HG03045 (cell line): ENCODE measurements at regions not wholly inside any gene's neighbourhood (a gene's known extent, or its start where the extent isn't known, plus 50 kb on each side); places are given as distances from the start of the nearest gene placed in this dataset.
"Not testable (repeated sequence)": the region's sequence is repeated elsewhere in the genome, so short reads cannot be mapped to it uniquely, and the experiment has no call there.

Experiments used
- ATAC-seq: cut with Tn5 transposase; IDR thresholded peaks from one replicate; pipeline ENCODE4 v1.9.1; 2021; ENCODE audit warnings: mild to moderate bottlenecking, moderate library complexity; ENCODE audit not compliant: unreplicated experiment

DNA sequence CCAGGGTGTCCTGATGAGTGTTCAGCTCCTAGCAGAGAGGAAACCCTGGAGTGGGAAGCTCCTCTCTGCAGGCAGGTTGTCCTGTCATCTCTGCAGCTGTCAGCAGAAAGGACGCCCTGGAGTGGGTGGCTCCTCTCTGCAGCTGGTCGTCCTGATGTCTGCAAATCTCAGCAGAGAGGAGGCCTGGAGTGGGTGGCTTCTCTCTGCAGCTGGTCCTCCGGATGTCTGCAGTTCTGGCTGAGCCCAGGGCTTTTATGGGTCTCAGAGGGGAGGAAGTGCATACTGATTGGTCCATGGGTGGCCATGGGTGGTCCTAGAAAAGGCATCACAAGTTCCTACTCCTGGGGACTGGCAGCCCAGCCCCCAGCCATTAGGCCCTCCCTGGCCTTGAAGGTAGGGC, 102.6 kb upstream of the BNIP2 start:
- no peak for ATAC-seq

DNA sequence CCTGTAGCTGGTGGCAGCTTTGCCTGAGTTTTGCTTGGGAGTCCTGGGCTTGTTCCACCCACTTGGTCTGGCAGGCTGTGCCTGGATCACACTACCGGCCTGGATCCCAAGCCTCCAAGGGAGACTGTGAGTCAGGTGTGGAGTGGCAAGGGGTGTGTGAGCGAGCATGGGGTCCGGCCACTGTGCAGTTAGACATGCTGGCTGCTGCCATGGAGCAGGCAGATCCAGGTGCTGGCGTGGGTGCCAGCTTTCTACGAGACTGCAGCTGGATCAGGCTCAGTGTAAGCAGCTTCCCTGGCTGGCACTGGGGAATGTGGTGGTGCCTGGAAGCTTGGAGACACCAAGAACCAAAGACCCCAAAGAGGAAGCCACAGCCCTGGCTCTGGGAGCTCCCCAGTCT, 102.0 kb upstream of the BNIP2 start:
- no peak for ATAC-seq

DNA sequence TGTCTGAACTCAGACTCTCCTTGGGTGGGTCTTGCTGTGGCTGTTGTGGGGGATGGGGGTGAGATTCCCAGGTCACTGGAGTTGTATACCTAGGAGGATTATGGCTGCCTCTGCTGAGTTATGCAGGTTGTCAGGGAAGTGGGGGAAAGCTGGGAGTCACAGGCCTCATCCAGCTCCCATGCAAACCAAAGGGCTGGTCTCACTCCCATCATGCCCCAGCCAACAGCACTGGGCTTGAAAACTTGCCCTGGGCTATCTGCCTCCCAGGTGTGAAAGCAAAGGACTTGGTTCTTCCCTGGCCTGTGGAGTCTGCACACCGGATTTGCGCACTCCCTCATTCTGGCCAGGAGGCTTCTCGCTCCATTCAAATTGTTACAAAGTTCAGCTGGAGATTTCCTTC, 97.3 kb upstream of the BNIP2 start:
- not testable (repeated sequence) for ATAC-seq

DNA sequence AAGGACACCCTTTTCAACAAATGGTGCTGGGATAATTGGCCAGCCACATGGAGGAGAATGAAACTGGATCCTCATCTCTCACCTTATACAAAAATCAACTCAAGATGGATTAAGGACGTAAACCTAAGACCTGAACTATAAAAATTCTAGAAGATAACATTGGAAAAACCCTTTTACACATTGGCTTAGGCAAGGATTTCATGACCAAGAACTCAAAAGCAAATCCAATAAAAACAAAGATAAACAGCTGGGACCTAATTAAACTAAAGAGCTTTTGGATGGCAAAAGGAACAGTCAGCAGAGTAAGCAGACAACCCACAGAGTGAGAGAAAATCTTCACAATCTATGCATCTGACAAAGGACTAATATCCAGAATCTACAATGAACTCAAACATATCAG, 96.9 kb upstream of the BNIP2 start:
- not testable (repeated sequence) for ATAC-seq

DNA sequence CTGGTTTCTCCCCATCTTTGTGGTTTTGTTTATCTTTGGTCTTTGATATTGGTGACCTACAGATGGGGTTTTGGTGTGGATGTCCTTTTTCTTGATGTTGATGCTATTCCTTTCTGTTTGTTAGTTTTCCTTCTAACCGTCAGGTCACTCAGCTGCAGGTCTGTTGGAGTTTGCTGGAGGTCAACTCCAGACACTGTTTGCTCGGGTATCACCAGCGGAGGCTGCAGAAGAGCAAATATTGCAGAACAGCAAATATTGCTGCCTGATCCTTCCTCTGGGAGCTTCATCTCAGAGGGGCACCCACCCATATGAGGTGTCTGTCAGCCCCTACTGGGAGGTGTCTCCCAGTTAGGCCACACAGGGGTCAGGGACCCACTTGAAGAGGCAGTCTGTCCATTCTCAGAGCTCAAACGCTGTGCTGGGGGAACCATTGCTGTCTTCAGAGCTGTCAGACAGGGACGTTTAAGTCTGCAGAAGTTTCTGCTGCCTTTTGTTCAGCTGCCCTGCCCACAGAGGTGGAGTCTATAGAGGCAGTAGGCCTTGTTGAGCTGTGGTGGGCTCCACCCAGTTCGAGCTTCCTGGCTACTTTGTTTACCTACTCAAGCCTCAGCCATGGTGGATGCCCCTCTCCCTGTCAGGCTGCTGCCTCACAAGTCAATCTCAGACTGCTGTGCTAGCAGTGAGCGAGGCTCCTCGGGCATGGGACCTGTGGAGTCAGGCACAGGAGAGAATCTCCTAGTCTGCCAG, 94.8 kb upstream of the BNIP2 start:
- ATAC-seq = not testable (repeated sequence)

DNA sequence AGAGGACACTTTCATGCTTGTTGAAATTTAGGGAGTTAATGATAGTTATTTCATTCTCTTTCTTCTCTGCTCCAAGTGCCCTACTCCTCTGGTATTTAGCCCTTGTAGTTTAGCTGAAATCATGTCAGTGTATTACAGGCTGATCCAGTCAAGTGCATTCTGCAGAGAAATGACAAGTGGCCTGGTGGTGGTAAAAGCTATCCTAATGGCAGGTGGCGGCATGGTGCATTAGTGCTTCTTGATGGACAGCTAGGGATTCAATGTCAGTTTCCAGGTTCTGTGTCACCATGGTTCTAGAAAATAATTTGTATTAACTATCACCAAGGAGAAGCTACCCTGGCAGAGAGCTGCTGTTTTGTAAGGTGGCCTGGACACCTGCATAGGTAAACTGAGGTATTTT, 90.0 kb upstream of the BNIP2 start:
- no peak for ATAC-seq

DNA sequence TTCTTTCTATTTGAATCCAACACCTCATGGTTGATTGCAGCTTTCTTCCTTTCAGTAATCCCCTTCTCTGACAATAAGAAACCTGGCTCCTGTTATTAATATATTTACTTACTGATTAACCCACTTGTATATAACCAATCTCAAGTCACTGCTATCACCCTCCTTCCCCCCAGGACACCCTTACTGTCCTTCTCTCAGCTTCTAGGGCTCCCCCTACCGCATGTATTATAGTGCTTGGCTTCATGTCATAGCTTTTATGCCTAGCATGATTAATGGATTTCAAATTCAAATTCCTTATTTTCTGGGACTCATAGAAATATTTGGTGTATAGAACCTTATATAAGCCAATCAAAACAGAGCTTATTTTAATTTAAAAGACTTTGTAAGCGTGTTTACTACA, 75.7 kb upstream of the BNIP2 start:
- ATAC-seq = no peak

DNA sequence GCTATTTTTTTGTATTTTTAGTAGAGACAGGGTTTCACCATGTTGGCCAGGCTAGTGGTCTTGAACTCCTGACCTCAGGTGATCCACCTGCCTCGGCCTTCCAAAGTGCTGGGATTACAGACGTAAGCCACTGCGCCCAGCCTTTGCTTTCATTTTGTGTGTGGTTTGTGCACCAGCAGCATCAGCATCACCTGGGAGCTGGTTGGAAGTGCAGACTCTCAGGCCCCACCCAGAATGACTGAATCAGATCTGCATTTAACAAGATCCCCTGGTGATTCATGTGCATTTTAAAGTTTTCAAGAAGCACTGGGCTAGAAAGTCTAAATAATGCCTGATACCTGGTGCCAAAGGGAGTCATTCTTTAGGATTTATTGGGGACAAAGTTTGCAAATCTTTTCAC, 73.4 kb upstream of the BNIP2 start:
- no peak for ATAC-seq

DNA sequence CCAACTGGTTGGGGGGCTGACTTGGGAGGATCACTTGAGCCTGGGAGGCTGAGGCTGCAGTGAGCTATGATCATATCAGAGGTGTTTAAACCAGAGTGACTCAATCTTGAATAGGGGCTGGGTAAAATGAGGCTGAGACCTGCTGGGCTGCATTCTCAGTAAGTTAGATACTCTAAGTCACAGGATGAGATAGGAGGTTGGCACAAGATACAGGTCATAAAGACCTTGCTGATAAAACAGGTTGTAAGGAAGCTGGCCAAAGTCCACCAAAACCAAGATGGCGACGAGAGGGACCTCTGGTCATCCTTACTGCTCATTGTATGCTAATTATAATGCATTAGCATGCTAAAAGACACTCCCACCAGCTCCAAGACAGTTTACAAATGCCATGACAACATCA, 71.1 kb upstream of the BNIP2 start:
- ATAC-seq = not testable (repeated sequence)

DNA sequence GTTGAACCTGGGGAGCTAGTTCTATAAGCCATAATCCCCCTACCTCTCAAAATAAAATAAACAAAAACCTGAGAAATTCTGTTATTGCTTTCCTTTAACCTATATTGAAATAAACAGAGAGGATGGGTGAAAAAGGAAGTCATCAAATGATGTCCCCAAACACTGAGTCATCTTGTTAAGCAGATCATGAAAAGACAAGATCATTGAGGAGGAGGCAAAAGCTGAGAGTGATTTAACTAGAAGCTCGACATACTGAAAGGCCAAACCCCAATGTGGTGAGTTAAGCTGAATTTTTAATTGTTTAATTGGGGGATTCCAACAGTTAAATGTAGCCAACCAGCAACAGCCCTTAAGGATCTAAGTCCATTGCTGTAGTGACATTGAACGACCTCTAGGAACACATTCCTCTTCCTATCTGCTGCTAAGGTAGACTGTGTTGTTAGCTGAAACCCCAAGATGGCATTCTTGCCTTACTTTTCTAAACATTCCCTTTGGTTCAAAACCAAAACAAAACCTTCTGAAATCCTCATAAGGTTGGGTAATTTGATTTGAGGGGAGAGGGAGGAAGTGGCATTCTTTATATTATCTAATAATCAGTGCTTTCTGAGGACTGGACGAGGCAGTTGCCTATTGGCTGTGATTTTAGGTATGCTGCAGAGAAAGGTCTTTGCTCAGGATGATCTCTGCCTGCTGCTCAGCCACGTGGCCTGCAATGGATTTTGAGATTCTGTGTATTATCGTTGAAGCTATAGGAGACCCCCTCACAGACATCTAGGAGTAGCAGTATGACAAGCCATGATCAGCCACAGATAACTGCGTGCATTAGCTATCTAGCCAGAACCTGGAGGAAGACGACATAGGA, 62.7 kb upstream of the BNIP2 start:
- no peak for ATAC-seq

DNA sequence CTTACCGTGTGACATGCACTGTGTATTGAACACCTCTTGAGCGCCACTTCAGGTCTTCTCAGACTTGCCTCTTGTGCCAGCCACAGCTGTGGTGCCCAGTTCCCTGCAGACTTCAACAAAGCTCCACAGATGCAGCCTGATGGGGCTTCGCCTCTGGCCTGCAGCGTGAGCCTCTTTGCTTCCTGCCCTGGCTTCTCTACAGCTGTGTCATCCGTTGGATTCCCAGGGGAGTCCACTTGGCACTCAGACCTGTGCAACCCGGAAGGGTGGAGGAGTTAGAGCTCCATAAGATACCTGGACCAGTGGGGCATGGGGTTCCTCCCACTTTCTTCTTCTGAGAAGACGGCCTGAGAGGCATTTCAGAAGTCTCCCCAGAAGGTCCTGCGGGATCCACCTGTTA, 57.7 kb upstream of the BNIP2 start:
- ATAC-seq = no peak

DNA sequence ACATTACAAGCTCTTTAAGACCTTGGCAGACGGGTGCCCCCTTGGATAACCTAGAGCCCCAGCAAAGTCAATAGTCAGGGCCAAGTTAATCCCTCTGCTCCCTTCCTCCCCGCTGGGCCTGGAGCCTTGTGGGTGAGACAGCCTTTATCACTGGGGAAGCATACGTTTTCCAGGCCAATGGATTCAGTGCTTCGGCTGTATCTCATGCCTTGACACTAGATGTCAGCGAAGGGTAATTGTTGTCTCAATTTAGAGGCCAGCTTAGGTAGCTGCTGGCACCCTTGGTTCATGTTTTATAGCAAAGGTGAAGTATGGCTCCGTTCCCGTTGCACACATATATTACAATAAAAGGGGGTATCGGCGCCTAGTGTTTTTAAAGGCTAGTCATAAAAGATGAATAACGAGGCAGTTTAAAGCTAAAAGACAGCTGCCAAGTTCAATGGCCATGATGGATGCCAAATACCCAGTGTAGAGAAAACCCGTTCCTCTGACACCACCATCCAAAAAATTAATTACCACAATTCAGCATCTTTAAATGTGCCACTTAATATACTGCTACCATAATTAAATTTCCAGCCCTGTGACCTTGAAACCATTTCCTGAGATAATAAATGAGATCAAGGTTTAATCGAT, 52.3 kb upstream of the BNIP2 start:
- ATAC-seq = no peak

DNA sequence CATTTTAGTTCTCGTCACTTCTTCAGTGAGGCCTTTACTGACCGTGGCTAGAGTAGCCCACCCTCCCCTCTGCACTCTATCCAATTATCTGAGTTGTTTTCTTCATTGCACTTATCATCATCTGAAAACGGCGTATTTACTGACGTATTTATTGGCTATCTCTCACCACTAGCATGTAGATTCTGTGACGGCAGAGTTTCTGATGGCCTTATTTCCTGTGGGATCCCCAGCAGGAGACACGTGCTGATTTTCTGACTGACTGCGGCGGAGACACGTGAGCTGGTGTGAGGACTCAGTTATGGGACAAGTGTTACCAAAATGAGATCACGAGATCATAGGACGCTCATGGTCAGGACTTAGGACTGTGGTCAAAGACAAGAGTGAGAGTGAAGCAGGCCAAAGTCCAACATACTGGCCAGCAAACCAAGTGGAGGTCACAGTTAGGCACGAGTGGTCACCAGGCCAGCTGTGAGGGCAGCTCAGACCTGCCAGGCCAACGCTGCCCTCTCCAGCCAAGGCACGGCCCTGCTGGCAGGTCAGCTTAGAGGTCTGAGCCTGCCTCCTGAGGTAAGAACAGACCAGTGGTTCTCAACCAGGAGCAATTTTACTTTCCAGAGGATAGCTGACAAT, 50.6 kb upstream of the BNIP2 start:
- ATAC-seq = no peak
